Activated CD8-positive, alpha-beta memory T cell treated with anti-CD3 and anti-CD28 coated beads, Interleukin-2, amount 50 U/mL, for 24 hours (primary cell): ENCODE measurements at regions not wholly inside any gene's neighbourhood (a gene's known extent, or its start where the extent isn't known, plus 50 kb on each side); places are given as distances from the start of the nearest gene placed in this dataset.

Source experiments
- DNase-seq: peaks from one replicate; pipeline ENCODE4 v3.0.0-alpha.2; 2020; ENCODE audit errors: extremely low read depth

DNA sequence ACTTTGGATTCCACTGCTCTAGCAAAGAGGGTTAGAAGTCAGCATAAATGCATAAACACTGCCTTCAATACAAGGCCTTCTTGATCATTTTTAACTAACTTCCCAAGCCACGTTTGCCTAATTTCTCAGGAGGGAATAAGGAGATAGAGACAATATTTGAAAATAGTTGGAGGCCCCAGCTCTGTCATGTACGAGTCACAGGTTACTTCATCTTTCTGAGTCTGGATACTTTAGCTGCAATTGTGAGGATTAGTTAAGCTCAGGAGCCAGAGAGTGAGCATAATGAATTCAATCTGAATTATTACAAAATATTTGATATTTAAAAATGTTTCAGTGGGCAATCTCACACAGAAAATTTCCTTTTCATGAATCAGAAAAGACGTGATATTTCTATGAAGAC, 298.9 kb downstream of the SHOX2 start:
- DNase-seq = no peak

DNA sequence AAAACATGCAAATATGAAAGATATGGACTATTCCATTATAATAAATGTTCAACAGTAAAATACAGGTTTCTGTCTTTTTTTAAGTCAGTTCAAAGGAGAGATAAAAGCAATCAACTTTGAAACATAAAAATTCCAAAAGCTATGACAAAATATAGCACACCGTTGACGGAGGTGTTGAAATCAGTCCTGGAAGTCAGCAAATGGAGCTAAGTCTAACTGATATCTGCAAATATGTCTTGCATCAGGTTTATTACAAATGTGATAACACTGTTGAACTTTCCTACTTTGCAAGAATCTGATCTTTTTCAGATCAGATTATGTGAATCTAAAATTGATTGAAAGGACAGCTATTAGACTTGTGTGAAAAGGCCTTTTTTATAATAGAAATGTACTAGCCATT, 300.7 kb downstream of the SHOX2 start:
- DNase-seq = no peak

DNA sequence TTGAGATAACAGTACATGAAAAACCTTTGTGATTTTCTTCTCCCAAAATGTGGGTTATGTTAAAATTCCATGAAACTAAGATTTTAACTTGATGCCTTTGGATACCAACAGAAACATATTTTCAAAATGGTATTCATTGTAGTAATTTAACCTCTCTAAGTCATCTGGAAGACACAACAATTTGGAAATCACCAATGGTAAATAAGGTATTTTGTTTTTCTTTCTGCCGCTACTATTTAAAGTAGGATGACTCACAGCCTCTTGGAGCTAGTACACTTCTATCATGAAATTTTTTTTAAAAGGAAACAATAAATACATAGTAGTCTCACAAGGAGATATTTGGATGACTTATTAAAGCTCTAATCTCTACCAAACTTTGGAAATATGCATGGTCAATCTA, 291.6 kb upstream of the VEPH1 start:
- no peak for DNase-seq

DNA sequence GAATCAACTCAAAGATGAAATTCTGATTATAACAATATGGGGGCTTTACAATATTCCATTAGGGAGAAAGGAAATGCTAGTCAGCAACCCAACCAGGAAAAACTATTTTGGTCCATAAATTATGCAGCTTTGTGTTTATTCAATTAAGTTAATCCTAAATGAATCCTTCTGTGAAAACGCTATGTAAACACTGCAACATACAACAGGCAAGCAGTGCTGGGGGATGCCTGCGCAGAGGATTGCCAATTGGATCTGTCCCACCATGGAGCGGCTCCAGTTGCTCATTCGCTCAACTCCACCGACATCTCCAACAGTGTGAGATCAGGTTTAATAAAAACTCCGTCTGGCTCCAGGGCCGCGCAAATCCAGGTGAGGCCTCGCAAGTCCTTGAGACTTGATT, 290.5 kb upstream of the VEPH1 start:
- DNase-seq = no peak

DNA sequence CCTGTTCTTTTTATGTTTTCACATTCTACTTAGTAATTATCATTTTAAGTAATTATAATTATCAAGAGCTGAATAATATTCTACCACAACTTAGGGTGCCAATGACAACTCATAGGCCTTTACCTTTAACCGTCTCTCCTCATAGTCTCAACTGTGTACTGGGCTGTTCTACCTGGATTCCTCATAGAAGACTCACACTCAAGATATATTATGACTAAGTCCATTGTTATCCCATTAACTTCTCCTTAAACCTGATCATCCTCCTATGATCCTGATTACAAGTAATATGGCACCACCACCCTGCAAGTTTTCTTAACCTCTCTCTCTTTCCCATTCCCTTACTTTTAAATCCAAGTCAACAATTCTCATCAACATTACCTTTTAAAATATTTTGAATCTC, 285.9 kb upstream of the VEPH1 start:
- no peak for DNase-seq

DNA sequence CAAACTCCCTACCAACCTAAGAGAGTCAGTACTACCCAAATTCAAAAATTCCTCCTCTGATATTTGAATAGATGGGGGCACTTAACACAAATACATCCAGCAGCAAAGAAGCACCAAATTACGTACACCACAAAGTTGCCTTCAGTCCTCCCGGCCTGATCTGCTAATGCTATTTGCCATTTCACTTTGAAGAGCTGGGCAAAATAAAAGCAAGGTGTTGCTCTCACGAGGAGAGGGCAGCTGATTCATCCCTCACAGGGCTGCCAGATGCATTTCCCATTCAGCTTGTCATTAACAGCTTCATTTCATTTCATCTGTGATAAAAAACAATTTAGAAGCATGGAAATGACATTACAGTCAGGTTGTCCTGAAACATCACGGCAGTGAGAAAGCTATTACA, 283.4 kb upstream of the VEPH1 start:
- DNase-seq = no peak

DNA sequence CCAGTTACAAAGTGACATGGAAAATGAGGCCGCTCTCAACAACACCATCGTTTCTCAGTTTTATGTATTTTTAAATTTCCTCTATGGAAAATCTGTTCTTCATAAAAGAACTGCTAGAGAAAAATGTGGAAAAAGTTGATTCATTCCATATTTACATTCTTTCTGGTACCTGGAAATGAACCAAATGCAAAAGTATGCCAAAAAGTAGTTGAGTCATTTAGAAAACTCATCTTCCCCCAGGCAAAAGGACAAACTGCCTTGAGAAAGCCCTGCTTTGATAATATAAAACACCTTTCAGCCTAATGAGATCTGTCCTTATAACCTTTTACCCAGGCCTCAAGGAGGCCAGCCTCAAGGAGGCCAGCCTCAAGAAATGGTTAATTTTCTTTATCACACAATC, 283.0 kb upstream of the VEPH1 start:
- no peak for DNase-seq

DNA sequence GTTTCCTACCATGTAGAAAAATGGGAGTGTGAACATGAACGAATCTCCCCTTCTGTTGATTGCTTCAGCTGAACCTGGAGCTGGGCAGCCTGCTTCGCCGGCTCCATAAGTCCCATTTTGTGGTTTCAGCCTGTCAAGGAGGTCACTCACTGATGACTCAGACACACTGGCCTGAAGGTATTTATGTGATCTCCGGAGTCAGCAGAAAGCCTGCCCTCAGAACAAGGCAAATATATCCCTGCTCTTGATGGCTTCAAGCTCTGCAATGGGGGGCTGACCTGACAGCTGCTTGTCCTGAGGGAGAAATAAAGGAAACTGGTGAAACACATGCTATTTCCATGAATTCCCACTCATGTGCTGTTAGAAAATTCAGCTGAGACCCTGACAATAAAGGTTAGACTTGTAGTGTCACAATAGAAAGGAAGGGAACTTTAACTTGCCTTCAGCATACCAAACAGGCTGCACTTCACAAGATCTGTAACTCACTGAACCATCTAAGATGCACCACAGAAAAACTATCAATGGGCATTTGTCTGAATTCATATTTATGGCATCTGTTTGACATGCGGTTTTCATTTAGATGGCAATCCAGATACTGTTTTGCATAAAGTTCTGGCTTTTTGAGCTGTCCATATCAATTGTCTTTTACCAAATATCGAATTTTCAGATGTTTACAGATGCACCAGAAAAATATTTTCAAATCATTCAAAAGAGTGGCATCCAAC, 282.0 kb upstream of the VEPH1 start:
- DNase-seq = no peak

DNA sequence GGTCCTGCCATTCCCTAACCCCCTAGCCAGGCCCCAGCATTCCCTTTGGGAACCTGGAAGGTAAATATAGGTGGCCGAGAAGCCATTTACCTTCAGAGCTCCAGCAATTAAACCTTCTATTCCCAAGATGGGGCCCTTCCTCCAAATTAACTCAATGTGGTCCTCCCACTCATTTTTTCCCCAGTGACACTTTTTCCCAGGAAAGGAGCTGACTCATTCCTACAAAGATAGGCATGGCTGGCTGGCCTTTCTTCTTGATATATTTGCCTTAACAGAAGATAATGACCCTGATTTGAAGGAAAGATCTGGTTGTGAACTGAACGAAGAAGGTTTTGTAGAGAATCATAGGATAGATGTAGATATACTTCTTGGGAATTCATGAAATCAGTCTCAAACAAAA, 279.0 kb upstream of the VEPH1 start:
- no peak for DNase-seq

DNA sequence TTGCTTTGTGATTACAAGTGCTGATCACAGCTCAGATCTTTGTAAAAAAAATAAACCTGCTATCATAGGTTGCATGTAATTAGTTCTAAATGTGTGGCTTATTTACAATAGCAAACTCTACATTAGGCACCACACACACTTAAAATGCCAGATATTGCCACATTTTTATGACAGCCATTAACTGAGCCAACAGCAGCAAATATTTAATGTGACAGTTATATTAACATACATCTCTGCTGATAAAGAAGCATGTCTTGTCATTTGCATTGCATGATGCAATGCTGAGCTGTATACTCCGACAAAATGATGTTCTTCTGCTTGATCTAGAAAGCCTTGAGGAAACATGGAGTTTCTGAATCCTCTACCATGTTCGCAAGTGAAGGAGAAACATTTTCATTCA, 273.6 kb upstream of the VEPH1 start:
- DNase-seq = no peak

DNA sequence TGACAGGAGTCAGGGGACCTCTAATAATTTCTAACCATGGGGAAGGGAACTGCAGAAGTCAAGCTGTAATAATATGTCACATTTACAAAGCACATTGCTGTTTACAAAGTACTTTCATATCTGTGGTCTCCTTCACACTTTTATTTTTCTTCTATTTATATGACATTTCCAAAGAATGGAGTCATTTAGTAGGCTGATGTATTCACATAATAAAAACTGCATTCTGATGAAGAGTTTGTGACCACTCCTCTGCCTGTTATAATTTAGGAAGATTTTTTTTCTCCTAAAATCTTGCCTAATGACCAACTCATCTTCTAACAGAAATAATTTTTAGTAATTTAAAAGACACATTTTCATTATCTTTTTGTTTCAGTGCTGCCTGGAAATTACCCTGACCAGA, 272.2 kb upstream of the VEPH1 start:
- DNase-seq = no peak

DNA sequence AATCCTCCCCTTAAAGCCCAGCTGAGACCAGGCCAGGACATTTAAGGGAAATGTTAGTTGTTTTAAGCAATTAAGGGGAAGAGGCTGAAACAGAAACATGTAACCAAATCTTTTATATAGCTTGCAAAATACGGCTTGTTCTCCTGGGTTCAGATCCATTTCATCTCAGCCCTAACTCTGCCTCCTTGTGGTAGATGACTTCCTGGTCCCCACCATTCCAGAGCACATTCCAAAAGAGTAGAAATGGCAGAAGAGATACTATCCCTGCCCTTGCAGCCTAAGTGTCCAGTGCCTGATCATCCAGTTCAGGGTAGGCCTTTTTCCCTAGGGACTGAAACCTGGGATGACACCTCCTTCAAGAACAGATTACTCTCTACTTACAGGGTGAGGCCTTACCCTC, 266.2 kb upstream of the VEPH1 start:
- no peak for DNase-seq

DNA sequence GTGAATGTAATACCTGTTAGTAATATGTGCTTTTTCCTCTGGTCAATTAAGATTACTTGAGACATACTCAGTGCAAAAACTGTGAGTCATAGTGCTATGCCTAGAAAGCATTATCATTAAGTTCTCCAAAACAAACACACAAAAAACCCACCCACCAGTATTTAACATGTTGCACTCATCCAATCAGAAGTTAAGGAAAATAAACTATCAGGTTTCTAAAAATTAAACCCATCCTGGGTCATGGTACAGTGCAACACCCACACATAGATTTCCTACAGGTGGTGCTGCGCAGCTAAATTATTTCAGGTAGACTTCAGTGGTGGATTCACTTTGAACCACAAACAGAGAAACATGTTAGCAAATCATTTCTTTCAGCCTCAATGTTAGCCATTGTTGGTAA, 264.4 kb upstream of the VEPH1 start:
- no peak for DNase-seq

DNA sequence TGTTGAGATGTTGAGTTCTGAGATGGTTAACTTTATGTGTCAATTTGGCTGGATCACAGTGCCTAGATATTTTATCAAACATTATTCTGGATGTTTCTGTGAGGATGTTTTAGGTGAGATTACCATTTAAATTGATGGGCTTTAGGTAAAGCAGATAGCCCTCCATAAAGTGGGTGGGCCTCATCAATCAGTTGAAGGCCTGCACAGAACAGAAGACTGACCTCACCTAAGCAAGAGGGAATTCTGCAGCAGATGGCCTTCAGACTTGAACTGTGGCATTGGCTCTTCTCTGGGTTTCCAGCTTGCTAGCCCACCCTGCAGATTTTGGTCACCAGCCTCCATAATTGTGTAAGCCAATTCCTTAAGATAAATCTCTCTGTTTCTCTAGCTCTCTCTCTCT, 260.4 kb upstream of the VEPH1 start:
- no peak for DNase-seq

DNA sequence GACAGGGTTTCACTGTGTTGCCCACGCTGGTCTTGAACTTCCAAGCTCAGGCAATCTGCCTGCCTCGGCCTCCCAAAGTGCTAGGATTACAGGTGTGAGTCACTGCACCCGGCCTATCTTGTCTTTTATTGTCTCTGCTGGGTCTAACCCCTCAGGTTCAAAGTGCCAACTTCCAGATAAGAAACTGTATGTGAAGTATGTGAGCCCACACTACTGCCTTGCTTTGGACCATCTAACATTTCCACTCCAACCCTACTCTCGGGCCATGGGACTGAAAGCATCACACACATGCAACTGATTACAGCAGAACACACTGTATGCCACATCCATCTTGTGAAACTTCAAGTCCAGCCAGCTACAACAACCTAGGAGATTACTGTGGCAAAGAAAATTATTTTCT, 256.1 kb upstream of the VEPH1 start:
- DNase-seq = no peak

DNA sequence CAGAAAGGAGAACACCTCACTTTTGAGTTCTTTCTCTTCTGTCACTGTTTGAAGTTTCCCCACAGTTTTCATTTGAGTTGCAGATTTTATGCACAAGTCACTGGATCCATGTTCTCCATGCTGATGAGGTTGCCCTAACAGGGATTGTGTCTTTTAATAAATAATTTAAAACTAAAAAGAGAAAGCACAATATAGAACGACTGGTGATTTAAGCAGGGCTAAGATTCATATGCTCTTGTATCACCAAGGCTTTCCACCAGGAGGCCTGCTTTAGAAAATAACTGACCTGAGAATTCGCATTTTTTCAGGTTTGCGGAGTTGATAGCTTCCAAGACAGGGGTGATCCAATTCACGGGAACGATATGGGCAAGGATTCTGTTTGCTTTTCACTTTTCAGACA, 252.0 kb upstream of the VEPH1 start:
- no peak for DNase-seq

DNA sequence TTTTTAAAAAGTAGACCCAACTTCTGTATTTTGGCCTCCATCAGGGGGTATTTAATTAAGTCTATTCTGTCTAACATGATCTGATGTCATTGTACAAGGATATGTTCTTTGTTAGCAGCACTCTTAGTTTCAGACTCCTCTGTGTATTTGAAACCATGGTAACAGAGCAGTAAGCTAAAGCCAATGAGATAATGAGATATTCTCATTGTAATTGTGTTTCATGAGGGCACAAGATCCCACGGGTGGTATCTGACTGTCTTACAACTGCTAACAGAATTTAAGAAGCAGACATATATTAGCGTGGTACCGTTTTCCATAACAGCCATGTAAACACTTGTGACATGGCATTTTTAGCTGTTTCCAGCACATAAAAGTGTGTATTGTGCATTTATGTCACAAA, 251.2 kb upstream of the VEPH1 start:
- no peak for DNase-seq

DNA sequence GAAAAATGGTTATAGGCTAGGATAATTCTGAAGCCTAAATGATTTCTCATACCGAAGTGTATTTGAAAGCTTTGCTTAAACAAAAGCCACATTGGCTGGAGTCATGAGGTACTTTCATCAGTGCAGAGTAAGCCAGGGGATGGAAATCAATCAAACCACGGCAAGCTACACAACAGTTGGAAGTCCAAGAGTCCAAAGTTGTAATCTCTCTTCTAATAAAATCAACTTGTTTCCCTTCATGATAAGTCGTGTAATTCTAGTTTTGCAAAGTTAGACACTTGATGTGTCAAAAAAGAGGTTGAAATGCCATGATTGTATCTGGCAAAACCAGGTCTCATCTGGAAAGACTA, 250.5 kb upstream of the VEPH1 start:
- DNase-seq = no peak

DNA sequence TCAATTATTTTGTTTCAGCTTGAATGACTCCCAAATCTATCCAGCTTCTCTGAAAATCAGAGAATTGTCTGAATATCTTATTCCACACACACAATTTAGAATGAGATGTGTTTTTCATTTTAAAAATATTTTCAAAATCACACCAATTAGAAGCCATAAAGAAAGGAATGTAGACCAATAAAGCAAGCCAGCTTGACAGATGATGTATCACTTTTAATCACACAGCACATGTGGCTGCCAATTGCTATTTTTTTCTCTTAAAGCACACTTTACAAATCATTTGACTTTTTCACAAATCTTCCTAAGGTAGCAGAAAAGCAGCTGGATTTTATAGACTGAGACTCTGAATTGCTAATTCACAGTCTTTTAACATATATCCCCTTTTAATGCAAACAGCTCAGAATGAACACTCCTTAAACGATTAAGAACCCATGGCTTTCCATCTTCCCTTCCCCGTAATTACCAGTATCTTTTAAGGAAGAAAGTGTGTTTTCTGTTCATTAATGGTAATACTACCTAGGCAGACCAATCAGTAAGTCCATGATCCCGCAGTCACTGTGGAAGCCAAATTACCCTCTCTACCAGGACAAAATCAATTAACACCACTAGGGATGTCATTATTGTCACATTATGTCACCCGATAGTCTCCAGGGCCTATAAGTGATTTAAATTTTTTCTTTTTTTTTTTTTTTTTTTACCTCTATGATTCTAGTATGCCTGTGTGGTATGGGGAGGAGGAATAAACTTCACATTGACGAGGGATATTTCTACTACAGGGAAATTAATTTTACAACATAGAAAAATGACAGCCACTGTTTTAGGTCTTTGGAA, 250.0 kb upstream of the VEPH1 start:
- no peak for DNase-seq

DNA sequence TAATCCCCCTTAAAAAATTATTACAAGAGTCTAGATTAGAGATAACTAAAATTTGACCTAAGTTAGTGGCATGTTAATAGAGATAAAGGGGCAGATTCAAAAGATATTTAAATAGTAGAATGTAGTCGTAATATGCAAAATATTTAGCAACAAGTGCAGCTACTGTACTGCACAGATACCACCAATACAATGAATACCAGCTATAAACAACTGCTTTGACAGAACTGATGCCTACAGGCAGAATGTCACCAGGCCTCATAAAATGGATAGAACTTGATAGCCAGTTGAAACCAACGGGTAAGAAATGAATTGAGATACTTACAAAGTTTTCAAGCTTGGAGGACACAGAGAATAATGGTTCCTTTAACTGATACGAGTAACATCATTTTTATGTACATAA, 249.3 kb upstream of the VEPH1 start:
- no peak for DNase-seq

DNA sequence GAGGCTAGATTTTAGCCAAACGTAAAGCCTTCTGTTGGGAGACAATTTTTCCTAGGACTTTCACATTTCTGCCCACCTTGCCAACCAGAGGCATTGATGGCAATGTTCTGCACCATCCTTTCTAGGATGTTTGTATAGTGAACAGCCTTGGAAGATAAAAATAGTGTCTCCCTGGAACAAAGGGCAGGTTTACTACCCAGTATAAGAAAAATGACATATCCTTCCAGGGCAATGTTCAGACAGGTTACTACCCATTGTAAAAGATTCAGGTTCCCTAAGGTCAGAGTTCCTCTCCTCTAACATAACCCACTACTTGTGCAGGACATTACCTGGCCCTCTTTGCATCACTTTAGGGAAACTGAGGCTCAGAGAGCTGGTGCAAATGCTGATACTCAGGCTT, 248.2 kb upstream of the VEPH1 start:
- DNase-seq = no peak

DNA sequence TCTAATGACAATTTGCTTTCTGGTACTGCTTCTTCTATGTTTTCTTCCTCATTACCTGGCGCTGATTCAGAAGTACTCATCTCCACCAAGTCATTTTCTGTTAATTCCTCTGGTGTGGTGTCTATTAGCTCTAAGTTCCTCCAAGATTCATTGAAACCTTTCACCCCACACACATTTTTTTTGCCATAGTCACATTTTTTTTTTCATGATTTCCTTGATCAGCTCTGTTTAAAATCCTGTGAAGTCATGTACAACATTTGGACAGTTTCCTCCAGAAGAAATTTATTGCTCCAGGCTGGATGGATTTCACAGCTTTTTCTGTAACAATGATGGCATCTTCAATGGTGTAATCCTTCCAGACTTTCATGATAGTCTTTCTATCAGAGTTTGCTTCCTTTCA, 243.2 kb upstream of the VEPH1 start:
- DNase-seq = no peak

DNA sequence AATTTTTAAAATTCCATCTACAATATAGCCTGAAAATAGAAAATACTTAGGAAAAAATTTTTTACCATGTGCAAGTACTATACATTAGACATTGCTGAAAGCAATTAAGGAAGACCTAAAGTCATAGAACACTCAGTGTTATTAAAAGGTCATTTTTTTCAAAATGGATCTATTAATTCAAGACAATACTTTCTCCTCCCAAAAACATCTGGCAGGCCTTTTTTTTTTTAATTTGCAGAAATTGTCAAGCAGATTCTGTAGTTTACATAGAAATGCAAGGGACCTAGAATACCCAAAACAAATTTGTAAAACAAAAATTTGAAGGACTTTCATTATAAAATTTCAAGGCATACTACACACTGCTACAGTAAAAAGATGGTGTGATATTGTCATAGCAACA, 238.4 kb upstream of the VEPH1 start:
- DNase-seq = no peak

DNA sequence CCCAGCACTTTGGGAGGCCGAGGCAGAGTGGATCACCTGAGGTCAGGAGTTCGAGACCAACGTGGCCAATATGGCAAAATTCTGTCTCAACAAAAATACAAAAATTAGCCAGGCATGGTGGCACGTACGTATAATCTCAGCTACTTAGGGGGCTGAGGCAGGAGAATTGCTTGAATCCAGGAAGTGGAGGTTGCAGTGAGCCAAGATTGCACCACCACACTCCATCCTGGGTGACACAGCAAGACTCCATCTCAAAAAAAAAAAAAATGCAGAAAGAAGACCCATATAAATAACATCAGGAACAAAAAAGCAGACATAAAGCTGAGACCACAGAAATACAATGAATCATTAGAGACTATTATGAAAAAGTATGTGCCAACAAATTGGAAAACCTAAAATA, 235.2 kb upstream of the VEPH1 start:
- no peak for DNase-seq
